22Rv1 (cell line): ENCODE measurements at regions not wholly inside any gene's neighbourhood (a gene's known extent, or its start where the extent isn't known, plus 50 kb on each side); places are given as distances from the start of the nearest gene placed in this dataset.

Experiments
- H3K27ac ChIP-seq: fragments of 450-650 bp; 2 replicates; pipeline ENCODE4 v1.5.1; 2017
- ZFX ChIP-seq: fragments of 450-650 bp; IDR thresholded peaks from 2 replicates; pipeline ENCODE4 v1.6.1; 2017; ENCODE audit warnings: antibody characterized with exemption, borderline replicate concordance
- TF ChIP-seq, protein P1 (sequence below): fragments of 450-650 bp; IDR thresholded peaks from 2 replicates; pipeline ENCODE4 v1.5.1; 2017; ENCODE audit warnings: mild to moderate bottlenecking

GRCh38 chr6:98469141-98469540 is 365.2 kb upstream of the POU3F2 start:
- H3K27ac ChIP-seq = no peak overlapping the region
- TF ChIP-seq, protein P1, sequence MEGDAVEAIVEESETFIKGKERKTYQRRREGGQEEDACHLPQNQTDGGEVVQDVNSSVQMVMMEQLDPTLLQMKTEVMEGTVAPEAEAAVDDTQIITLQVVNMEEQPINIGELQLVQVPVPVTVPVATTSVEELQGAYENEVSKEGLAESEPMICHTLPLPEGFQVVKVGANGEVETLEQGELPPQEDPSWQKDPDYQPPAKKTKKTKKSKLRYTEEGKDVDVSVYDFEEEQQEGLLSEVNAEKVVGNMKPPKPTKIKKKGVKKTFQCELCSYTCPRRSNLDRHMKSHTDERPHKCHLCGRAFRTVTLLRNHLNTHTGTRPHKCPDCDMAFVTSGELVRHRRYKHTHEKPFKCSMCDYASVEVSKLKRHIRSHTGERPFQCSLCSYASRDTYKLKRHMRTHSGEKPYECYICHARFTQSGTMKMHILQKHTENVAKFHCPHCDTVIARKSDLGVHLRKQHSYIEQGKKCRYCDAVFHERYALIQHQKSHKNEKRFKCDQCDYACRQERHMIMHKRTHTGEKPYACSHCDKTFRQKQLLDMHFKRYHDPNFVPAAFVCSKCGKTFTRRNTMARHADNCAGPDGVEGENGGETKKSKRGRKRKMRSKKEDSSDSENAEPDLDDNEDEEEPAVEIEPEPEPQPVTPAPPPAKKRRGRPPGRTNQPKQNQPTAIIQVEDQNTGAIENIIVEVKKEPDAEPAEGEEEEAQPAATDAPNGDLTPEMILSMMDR = no peak
- no peak for TF ChIP-seq ZFX

DNA sequence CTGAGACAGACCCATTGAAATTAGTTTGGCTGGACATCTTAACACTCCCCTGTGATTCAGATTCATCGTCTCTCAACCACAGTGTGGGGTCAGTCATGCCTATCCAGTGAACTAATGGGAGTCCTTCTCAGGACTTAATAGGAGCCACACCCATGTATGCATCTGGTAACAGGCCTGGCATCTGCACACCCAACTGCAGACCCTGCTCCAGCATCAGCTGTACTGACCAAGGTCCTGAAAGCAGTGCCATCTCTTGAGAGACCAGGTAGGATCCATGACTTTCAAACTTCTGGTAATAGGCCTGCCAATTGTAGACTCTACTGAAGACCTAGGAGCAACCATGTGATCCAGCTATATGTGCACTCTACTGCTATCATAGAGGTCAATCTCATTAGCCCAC is 363.6 kb upstream of the POU3F2 start:
- no peak overlapping the region for H3K27ac ChIP-seq
- TF ChIP-seq ZFX = no peak
- TF ChIP-seq, protein P1 = no peak

- TF ChIP-seq, protein P1 = no peak
- TF ChIP-seq ZFX = no peak
Measured at GRCh38 chr6:98471444-98471843, 362.9 kb upstream of the POU3F2 start.

DNA sequence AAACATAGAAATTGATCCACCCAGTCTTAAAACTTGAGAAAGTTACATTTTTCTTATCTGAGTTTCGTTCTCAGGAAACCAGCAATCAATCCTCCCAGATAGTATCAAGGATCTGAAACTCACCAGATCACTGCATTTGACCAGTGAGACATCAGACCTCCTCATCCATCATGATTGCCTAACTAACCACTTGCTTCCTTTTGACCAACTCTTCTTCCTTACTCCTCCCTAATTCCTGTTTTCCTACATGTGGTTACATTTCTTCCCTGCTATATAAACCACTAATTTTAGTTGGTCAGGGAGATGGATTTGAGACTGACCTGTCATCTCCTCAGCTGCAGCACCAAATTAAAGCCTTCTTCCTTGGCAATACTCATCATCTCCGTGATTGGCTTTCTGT is 357.1 kb upstream of the POU3F2 start:
- no peak overlapping the region for H3K27ac ChIP-seq
- TF ChIP-seq, protein P1 = no peak
- TF ChIP-seq ZFX = no peak

More at GRCh38 chr6:98471444-98471843, 362.9 kb upstream of the POU3F2 start:
- no peak overlapping the region for H3K27ac ChIP-seq

- no peak overlapping the region for H3K27ac ChIP-seq
- no peak for TF ChIP-seq ZFX
- TF ChIP-seq, protein P1 = no peak
Measured at GRCh38 chr6:98484696-98485095, 349.7 kb upstream of the POU3F2 start.

GRCh38 chr6:98485593-98485992 is 348.8 kb upstream of the POU3F2 start:
- H3K27ac ChIP-seq = no peak overlapping the region
- TF ChIP-seq, protein P1 = no peak
- no peak for TF ChIP-seq ZFX

- TF ChIP-seq ZFX = no peak
- TF ChIP-seq, protein P1 = no peak
- no peak overlapping the region for H3K27ac ChIP-seq
Measured at GRCh38 chr6:98486057-98486456, 348.3 kb upstream of the POU3F2 start.
